K562 (cell line): ENCODE measurements at regions not wholly inside any gene's neighbourhood (a gene's known extent, or its start where the extent isn't known, plus 50 kb on each side); places are given as distances from the start of the nearest gene placed in this dataset.

Source experiments
- MECOM ChIP-seq: fragments of 250-450 bp; sonication (Bioruptor Pico); IDR thresholded peaks from 2 replicates; pipeline ENCODE4 v1.8.0; 2022; ENCODE audit warnings: inconsistent platforms
- ZNF217 ChIP-seq: sonication (generic); formaldehyde crosslinking; IDR thresholded peaks from 2 replicates; pipeline ENCODE4 v1.8.0; 2022; ENCODE audit warnings: mild to moderate bottlenecking, missing genetic modification reagents
- ZNF561 ChIP-seq: fragments of 450-650 bp; formaldehyde crosslinking; conservative IDR thresholded peaks from 2 replicates; pipeline ENCODE4 v1.4.0; 2020; ENCODE audit warnings: mild to moderate bottlenecking, moderate library complexity
- TF ChIP-seq, protein P1 (sequence below), 2 experiments: fragments of 450-650 bp; formaldehyde crosslinking in 1 of 2; IDR thresholded peaks; 2 replicates each; pipeline versions ENCODE4 v1.4.0 to v1.6.1; 2014 to 2020; ENCODE audit warnings: mild to moderate bottlenecking in 2 of 2, borderline replicate concordance in 1 of 2, low read depth in 1 of 2

GRCh38 chr18:30298769-30299168 lies 743.8 kb downstream of the DSC3 start (continued):
- TF ChIP-seq, protein P1, sequence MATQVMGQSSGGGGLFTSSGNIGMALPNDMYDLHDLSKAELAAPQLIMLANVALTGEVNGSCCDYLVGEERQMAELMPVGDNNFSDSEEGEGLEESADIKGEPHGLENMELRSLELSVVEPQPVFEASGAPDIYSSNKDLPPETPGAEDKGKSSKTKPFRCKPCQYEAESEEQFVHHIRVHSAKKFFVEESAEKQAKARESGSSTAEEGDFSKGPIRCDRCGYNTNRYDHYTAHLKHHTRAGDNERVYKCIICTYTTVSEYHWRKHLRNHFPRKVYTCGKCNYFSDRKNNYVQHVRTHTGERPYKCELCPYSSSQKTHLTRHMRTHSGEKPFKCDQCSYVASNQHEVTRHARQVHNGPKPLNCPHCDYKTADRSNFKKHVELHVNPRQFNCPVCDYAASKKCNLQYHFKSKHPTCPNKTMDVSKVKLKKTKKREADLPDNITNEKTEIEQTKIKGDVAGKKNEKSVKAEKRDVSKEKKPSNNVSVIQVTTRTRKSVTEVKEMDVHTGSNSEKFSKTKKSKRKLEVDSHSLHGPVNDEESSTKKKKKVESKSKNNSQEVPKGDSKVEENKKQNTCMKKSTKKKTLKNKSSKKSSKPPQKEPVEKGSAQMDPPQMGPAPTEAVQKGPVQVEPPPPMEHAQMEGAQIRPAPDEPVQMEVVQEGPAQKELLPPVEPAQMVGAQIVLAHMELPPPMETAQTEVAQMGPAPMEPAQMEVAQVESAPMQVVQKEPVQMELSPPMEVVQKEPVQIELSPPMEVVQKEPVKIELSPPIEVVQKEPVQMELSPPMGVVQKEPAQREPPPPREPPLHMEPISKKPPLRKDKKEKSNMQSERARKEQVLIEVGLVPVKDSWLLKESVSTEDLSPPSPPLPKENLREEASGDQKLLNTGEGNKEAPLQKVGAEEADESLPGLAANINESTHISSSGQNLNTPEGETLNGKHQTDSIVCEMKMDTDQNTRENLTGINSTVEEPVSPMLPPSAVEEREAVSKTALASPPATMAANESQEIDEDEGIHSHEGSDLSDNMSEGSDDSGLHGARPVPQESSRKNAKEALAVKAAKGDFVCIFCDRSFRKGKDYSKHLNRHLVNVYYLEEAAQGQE (IDR thresholded peaks at IDR 0.05; ENCODE audit: borderline replicate concordance), result no peak
- TF ChIP-seq, protein P1 (CRISPR knock-in tag; IDR thresholded peaks at IDR 0.05; ENCODE audit: low read depth), result no peak
- TF ChIP-seq ZNF217, result no peak
- no peak for TF ChIP-seq MECOM (CRISPR knock-in tag)
- no peak for TF ChIP-seq ZNF561 (CRISPR knock-in tag)
